ENCODE measurements at regions not wholly inside any gene's neighbourhood (a gene's known extent, or its start where the extent isn't known, plus 50 kb on each side); places are given as distances from the start of the nearest gene placed in this dataset.

DNA sequence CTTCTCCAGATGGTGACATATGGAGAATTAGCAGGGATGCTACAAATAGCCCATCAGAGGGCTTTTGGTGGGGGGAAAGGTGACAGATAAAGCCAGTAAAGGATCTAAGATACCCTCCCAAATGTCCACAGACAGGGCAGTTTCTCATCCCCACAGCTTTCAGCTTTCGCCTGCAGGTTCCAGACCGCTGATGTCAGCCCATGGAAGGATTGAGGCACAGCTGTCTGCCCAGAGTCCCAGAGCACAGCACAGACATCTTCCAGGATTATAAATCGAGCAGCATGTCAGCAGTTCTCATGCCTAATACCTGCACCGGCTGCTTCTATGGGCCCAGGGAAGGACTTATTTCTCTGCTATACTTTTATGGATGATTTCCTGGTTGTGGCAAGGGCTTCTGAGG is 96.7 kb upstream of the MXRA5 start:
- TF ChIP-seq, protein P1, sequence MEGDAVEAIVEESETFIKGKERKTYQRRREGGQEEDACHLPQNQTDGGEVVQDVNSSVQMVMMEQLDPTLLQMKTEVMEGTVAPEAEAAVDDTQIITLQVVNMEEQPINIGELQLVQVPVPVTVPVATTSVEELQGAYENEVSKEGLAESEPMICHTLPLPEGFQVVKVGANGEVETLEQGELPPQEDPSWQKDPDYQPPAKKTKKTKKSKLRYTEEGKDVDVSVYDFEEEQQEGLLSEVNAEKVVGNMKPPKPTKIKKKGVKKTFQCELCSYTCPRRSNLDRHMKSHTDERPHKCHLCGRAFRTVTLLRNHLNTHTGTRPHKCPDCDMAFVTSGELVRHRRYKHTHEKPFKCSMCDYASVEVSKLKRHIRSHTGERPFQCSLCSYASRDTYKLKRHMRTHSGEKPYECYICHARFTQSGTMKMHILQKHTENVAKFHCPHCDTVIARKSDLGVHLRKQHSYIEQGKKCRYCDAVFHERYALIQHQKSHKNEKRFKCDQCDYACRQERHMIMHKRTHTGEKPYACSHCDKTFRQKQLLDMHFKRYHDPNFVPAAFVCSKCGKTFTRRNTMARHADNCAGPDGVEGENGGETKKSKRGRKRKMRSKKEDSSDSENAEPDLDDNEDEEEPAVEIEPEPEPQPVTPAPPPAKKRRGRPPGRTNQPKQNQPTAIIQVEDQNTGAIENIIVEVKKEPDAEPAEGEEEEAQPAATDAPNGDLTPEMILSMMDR (IDR thresholded peaks at IDR 0.05) = no peak
- no peak for TF ChIP-seq POLR2A (IDR thresholded peaks at IDR 0.05)

Measured in body of pancreas (tissue), 4 donors.